T-helper 9 cell (primary cell): ENCODE measurements at regions not wholly inside any gene's neighbourhood (a gene's known extent, or its start where the extent isn't known, plus 50 kb on each side); places are given as distances from the start of the nearest gene placed in this dataset.
"Not testable (repeated sequence)": the region's sequence is repeated elsewhere in the genome, so short reads cannot be mapped to it uniquely, and the experiment has no call there.

Experiments
- DNase-seq: peaks from one replicate; pipeline ENCODE4 v3.0.0-alpha.2; 2020

DNA sequence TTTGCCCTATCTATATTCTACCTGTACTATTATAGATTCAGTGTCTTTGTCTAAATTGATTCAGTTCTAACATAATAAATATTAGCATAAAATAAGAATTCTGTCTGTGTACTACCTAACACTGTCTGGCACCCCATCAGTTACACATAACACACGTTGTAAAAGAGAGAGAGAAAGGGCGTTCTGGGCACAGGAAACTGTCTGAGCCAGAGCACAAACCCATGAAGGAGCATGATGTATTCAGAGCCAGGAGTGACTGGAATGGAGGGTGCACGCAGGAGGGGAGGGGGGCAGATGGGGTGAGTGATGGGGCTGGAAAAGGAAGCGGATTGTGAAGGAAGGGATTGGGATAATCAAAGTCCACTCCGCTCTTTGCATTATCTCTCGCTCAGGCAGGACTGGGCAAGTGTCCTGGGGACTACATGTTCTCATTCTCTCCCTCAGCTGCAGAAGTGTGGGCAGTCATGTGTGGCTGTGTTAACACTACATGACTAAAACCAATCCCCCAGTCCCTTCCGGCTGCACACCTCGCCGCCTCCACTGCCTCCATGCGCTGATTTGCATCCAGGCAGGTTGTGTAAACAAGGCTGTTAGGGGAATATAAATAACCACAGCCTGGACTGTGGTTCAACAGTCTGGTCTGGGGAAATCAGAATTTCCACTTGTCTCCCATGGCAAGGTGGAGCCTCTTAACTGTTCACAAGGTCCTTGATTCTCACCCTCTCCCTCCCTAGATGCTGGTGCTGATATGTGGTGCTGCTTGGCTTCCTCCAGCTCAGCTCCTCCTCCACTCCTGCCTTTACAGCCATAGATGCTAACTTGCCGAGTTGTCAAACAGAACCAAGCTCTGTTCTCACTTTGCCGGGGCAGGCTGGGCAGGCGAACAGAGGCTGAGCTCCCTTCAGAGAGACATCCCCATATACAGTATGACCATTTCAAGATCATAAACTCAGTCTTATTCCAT is 367.5 kb upstream of the BRINP1 start:
- DNase-seq, result no peak

DNA sequence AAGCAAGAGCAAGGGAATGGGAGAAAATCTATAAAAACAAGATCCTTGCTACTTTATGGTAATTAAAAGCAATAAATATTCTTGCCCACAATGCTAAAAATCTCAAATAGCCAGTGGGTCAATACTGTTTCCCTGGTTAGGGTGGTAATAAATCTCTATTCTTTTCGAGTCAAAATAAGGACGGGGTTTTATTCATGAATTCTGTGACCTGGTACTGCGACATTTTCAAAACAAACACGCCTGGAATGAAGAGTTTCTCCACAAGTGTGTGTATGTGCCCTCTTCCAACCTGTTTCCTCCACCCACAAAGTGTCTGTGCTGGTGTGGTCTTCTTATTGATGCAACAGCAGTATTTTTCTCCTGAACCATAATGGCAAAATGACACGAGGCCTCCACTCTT is 358.8 kb upstream of the BRINP1 start:
- no peak for DNase-seq

DNA sequence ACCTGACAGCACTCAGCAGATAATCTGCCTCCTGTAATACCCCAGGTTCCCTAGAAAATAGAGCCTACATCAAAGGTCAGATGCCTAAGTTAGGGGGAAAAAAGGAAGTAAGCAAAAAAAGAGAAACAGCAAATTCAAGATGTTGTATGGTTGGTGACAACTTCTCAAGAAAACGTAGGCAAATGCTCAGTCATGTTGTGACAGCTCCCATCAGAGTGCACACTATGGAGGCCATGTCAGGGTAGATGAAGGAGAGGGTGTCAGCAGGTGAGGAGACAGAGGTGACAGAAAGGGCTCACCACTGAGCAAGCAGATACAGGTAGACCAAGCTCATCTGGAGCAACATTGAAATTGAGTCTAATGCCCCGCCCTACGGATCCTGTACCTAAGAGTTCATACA is 356.8 kb upstream of the BRINP1 start:
- no peak for DNase-seq

DNA sequence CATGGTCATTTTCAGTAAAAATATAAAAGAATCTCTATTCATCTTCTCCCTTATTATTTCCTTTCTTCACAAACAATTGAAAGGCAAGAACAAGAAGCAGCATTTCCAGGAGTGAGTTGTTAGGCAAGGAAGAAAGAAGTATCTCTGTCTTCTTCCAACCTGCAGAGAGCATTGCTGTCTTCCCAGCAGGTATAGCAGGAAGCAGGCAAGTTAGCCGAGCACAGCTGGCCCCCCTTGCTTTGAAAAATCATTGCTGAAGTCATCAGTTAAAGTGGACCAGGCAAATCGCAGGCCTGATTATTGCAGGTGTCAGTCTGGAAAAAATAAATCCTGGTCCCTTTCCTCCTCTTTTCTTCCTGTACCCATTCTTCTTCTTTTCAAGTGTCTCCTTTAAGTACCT is 353.1 kb upstream of the BRINP1 start:
- no peak for DNase-seq

DNA sequence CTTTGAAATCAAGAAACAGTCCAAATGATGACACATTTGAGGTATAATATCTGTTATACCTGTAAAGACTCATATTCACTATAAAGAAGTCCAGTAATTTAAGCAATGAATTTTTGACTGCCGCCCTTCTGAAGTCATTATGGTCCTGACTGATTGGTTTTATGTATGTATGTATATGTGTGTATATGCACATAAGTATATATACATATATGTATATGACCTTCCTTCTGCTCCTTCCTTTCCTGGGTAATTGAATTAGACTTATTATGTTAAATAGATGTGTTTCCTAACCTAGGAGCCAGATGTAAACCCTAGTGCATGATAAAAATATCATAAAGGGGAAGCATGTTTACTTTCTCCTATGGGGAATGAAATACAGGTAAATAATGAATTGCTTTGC is 343.1 kb upstream of the BRINP1 start:
- DNase-seq, result no peak

DNA sequence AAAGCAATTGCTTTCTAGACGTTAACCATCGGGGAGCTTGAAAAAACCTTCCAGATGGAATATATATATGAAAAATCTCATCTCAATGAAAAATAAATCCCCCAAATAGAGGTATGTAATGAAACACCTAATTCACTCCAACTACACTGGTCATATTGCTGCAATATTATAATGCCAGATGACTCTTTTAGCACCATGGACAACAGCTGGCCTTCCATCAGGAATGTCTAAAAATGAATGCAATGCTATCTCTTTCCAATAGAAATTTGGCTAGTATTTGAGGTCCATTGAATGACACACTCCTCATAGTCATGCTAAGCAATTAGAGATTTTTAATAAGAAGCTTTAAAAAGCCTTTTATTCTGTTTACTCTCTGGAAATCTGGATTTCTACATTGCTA is 340.2 kb upstream of the BRINP1 start:
- DNase-seq, result no peak

DNA sequence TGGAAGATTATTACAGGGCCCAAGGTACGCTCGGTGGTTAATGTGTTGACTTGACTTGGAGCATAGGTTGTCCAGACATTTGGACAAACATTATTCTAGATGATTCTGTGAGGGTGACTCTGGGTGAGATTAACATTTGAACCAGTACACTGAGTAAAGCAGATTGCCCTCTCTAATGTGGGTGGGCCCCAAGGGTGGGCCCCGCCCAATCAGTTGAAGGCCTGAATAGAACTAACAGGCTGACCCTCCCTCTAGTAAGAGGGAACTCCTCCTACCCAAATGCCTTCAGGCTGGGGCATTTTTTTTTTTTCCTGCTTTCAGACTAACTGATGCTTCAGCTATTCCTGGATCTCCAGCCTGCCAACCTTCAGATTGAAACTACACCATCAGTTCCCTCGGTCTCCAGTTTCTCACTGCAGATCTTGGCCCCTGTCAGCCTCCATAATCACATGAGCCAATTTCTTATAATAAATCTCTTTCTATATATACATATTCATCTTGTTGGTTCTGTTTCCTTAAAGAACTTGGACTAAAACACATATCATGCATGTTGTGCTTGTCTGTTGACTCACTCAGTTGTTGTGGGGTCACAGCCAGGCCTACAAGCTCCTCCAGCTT is 338.1 kb upstream of the BRINP1 start:
- DNase-seq, result no peak

DNA sequence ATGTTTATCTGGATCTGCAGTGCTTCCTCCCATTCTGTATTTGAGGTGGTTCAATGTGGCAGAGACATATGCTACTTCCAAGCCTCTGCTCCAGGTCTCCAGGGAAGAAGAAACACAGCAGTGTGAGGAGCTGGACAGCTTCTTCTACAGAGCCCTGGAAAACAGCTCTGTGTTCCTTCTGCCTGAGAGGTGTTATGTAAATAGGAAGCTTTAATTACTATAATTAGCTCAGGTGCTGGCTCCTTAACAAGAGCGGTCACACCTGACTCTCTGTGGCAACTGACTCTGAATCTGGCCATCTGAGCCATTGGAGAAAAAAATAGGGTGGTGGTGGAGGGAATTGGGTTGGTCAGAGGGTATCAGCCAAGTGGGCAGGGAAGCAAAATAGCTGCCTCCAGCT is 332.4 kb upstream of the BRINP1 start:
- DNase-seq, result no peak

DNA sequence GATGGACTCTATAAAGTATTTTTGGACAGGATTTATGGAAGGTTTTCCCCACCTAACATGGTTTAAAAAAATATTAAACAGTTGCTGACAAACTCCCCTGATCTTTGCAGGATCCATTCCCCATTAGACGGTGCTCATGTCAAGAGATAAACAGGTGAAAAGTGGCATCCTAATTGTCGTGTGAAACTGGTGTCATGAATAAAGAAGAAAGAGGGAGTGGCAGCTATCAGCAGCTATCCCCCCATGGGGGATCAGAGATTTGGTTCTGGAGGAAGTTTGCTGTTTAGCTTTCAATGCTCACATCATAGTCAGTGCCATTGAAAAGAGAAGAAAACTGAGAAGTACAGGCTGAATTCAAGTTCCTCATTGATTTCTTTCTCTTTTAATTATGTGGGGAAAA is 329.3 kb upstream of the BRINP1 start:
- no peak for DNase-seq

DNA sequence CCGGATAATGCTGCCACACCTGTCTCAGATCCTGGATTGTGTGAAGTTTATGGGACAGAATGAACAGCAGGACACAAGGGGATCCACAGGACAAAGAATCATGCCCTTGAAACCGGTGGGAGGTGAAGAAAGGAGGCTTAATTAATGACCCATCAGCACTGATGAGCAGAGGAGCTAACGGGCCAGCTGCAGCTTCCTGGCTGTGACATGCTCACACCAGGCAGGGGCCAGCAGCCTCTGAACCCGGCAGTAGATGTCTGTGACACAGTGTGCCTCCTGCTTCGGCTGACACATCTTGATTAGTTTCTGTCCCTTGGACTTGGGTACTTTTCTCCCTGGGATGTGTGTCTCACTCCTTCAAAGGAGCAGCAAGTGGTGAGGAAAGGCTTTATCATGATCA is 328.8 kb upstream of the BRINP1 start:
- no peak for DNase-seq

DNA sequence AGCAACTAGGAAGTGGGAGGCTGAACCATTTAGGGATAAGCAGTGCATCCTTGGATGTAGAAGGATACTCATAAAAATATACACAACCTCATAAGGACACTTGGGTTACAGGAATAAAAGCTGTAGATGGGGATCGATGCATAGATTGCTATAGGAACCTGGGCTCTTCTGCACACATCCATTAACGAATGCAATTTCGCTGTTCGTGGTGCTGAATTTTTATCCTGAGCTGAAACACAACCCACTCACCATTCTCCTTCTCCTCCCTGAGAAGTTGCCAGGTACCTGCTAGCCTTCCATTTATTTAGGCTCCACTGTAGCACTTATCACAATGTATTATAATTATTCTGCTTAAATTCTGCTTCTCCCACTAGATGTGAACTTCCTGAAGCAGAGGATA is 320.6 kb upstream of the BRINP1 start:
- DNase-seq, result no peak

DNA sequence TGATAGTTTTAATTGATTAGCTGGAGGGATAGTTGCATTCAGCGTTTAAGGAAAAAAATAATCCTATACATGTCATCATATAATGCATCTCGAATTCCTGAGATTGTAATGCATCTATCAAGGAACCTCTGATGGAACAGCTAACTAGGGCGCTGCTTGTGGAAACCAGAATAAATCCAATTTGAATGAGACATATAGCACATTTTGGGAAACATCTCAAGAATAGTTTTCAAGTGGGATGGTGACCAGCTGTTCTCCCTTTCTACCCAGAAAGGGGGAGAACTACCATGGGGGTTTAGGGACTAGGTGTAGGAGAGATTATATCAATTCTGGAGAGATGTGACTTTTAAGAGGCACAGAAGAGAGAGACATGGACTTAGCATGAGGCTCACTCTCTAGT is 319.3 kb upstream of the BRINP1 start:
- DNase-seq, result no peak

DNA sequence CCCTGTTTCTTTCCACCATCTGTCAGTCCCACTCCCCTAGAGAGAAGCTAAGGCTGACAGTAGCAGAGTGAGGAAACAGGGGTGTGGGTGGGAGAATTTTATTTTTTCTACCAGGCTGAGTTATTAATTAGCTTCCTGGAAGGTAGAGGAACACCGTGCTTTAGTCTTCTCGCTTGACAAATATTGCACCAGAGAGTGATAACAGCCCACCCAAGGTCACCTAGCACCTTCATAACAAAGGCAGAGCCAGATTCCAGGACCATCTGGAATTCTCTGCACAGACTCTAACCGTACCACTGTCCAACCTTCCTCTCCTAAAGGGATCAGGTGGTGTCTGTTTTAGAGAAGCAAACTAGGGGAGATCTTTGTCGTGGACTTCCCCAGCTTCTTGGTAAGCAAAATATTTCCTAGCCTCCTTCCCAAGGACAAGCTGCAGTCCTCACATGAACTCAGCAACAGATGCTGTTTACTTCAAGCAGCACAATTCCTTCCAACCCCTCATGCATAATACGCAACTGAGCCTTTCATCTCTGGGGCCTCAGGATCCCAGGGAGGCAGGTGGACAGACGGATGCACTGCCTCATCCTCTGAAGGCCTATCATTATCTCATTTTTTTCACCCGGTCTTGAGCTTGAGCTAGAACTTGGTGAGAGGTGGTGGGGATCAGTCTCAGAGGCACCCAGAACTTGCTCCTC is 308.7 kb upstream of the BRINP1 start:
- no peak for DNase-seq

DNA sequence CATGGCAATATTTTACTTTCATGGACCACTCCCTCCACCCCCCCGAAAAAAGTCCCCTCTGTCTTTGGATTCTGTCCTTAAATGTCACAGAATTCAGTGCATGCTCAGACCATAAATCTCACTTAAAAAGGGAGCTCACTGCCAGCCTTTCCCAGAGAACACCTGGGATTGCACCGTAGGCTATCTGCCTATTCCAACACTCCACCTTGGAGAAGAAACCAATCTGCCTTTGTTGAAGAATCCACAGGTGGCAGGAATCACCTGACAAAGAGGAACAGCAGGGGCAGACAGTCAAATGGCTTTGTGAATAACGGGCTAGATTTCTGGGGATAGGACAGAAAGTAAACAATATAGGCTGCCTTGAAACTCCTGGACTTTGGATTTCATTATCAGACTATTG is 306.7 kb upstream of the BRINP1 start:
- no peak for DNase-seq

DNA sequence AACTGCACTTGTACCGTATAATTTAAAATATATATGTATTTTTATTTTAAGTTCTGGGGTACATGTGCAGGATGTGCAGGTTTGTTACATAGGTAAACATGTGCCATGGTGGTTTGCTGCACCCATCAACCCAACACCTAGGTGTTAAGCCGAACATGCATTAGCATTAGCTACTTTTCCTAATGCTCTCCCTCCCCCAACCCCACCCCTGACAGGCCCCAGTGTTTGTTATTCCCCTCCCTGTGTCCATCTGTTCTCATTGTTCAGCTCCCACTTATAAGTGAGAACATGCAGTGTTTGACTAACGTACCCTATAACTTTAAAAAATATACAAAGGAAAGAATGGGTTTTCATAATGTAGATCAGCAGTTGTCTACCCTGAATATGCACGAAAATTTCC is 303.5 kb upstream of the BRINP1 start:
- DNase-seq, result not testable (repeated sequence)

DNA sequence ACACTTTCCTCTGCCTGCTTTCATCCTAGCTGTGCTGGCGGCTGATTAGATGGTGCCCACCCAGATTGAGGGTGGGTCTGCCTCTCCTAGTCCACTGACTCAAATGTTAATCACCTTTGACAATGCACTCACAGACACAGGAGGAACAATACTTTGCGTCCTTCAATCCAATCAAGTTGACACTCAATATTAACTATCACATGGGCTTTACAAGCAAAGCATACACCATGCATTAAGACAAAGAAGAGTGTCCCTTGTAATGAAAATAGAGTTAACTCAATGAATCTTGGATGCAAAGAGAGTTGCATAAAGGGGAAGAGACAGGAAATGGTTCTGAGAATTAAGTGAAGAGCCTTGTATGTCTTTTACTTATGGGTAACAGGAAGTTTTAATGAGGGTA is 298.7 kb upstream of the BRINP1 start:
- DNase-seq, result no peak

DNA sequence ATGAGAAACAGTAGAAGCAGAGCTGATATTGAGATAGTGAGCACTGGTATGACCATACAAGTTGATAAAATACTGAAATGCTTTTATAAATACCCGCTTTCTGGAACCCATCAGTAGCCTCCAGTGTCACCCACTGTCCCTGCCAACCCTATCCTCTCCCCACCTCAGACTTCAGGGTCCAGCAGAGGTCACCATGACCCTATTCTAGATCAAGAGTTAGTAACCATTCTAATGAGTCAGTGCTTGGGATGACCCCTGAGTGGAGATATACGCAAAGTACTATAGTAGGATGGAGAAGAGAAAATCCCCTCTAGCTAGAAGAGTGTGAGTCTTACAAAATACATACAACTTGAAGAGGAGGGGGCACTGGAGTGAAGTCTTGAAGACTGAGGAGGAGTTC is 297.9 kb upstream of the BRINP1 start:
- DNase-seq, result no peak

DNA sequence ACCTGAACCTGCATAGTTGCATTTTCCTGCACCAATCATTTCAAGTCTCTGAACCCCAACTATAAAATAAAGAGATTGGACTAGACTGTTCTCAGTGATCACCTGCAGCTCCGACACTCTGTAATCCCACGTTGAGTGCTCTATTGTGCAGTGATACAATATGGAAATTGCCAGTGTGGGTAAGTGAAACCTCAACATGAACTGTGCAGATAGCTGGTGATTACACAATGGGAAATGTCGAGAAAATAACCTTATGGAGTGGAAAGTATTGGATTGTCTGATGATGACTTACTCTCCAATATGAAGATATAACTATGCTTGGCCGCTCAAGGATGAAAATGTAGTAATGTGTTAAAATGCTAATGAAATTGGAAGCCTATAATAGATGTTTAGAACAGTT is 293.1 kb upstream of the BRINP1 start:
- DNase-seq, result no peak

DNA sequence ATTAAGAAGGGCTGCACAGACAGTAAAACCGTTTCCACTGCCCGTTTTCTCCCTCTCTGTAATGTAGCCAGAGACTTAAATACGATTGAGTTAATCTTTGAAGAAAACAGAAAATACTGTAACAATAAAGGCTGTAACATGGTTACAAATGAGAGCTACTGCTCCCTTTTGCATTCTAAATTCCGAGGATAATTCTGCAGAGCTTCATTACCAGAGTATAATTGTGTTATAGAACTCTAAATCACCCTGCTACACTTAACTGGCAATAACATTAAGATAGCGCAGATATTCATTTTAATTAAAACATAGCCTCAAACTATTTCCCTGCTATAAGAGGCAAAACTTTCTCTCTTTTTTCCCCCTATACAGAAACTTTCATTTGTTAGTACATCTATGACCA is 283.7 kb upstream of the BRINP1 start:
- DNase-seq, result no peak

DNA sequence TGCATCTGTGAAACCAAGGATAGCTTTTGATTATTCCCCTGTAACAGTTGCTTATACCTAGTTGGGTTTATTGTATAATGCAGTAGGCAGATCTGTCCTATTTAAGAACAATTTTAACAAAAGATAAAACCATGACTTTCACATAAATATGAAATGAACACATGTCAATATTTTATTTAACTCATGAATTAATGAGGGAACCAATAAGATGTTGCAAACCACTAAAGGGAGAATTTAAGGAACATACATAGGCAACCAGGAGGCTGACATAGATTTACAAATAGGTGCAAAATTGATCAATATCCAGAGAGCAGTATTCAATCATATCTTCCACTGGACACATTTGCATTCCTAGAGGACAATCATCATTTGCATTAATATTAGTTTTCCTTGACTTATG is 280.0 kb upstream of the BRINP1 start:
- DNase-seq, result no peak

DNA sequence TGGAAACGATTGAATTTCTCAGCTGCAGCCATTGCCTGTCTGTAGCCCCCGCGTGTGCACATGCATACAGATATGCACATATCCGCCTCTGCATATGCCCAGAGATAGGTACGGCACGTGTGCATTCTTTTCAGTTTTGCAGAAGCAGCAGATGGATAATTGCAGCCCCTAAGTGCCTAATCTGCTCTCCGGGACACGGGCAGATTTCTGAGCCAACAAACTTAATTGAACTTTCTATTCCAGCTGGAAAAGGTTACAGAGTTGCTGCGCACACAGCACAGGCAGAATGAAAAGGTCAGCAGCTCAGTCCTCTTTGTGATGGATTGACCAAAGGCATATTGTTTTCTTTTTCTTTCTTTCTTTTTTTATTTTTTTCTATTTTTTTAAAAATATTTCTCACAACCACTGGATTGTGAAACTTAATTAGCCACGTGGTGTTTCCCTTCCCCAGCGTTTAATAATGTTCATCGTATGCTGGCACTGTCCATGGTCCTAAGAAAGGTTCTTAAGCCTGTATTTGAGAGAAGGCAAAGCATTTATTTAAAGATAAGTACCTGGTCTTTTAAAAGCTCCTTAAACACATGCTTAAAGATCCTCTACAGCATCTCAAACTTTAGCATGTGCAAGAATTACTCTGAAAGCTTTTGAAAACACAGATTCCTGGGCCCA is 270.2 kb upstream of the BRINP1 start:
- no peak for DNase-seq

DNA sequence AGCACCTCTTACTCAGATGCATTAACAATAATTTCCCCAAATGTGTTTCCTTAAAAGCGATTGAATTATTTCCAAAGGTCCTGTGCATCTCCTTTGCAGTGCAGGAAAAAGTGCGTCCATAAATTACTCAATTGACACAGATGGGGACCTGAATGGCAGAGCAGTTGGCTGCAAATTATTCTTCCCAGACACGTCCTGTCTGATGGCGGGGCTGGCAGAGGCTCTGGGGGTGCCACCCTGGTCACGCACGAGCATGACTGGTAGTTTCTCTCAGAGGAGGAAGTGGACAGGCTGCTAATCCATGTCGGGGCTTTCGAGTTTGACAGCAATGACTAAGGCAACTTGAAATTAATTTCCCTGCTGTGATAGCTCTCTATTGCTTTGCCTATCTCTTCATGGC is 264.8 kb upstream of the BRINP1 start:
- DNase-seq, result no peak

DNA sequence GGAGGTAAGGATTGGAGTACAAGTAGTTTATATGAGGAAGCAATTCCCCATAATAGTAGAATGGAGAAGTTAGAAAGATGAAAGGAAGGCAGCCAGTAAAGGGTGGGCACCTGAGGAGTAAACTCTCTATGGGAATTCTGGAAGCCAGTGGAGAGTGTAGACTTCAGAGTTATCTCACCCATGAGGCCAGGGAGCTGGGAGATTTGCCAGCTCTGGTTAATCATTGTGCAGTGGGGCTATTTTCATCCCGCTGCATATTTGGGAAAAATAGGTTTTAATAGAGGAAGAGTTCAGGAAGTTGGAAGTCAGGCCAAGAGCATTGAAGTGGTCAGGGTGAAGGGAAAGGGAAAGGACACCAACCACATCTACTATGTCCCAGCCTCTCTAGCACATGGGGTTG is 242.3 kb upstream of the BRINP1 start:
- no peak for DNase-seq
